ENCODE measurements at regions not wholly inside any gene's neighbourhood (a gene's known extent, or its start where the extent isn't known, plus 50 kb on each side); places are given as distances from the start of the nearest gene placed in this dataset.

GRCh38 chr4:45349859-45350258 is 623.5 kb upstream of the GNPDA2 start:
- TF ChIP-seq CTCF (IDR thresholded peaks at IDR 0.05) (no peak), POLR2A (IDR thresholded peaks at IDR 0.05) (no peak)

All from Peyer's patch (tissue), 4 donors.